Hematopoietic multipotent progenitor cell treated with erythropoietin and hydrocortisone succinate and interleukin-3 and kit ligand, for 6 days (in vitro differentiated cells): ENCODE measurements at regions not wholly inside any gene's neighbourhood (a gene's known extent, or its start where the extent isn't known, plus 50 kb on each side); places are given as distances from the start of the nearest gene placed in this dataset.

Experiments used
- DNase-seq: peaks from one replicate; pipeline ENCODE4 v3.0.0-alpha.2; 2015

DNA sequence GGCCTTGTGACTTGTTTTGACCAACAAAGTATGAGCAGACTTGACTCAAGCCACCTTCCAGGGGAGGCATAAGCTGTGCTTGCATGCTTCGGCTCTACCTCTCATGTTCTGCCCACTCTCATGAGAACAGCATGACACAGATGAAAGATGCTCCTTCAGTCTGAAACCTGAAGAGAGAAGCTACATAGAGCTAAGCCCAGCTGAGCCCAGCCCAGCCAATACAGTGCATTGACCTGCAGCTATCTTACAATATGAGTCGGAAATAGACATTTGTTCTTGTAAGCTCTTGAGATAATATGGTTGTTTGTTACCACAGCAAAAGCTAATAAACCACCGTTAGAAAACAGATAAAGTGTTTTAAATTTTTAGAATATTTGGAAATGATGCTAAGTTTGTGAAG is 426.7 kb upstream of the PKDCC start:
- no peak for DNase-seq

DNA sequence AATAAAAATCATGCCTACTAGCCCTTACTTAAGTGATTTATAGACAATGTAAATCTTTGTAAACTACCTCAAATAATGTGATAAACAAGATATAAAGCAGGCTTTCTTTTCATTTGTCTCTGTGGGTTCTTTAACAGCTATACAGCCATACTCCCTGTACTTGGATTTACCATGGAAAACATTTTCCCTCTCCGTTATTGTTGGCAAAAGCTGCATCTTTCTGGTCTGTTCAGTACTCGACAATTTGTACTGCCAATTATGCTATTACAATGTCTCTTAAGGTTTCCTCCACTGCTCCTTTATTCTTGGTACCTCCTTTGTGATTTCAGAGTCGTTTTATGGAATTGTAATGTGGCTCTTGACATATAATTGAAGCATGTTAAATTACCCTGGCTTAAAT is 426.3 kb upstream of the PKDCC start:
- no peak for DNase-seq

GRCh38 chr2:41622301-41622700 is 425.5 kb upstream of the PKDCC start:
- DNase-seq, result no peak

DNA sequence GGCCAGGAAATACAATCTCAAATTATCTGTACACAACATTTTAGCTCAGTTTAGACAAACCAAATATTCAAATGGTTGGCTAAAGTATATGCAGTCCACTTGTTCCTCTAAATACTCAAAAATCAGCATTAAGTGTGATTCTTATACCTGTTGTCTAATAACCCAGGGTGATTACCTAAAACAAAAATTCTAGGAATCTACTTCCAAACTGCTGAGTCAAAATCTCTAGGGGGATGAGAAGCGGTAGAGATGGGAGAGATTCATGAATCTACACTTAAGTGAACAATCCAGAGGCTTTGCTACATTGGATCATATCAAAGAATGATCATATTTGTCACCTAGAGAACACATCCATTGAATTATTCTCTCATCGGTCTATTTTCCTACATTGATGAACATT is 420.9 kb upstream of the PKDCC start:
- no peak for DNase-seq

- DNase-seq, result no peak
Observed at GRCh38 chr2:41634686-41635085, 413.1 kb upstream of the PKDCC start.

GRCh38 chr2:41644936-41645335 is 402.9 kb upstream of the PKDCC start:
- DNase-seq, result no peak

- DNase-seq, result no peak
Observed at GRCh38 chr2:41647468-41648050, 400.3 kb upstream of the PKDCC start.

DNA sequence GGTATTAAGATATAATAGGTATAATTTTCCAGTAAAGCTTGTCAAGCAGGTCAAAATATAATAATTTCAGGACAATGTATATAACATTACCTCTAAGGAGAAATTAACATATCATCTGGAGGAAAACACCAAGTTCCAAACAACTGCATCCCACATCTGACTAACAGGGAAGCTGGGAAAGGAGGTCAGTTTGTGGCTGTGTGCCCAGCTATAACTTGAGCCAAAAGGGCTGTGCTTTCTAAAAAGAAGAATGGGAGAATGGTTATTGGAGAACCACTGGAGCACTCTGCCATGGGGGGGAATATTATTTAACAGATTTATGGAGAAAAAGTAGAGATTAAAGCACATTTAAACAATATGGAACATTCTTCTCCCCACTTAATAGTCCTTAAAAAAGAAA is 390.6 kb upstream of the PKDCC start:
- no peak for DNase-seq

GRCh38 chr2:41659758-41660157 is 388.1 kb upstream of the PKDCC start:
- DNase-seq, result no peak

- DNase-seq, result no peak
Observed at GRCh38 chr2:41662461-41662860, 385.4 kb upstream of the PKDCC start.

GRCh38 chr2:41663056-41663455 is 384.8 kb upstream of the PKDCC start:
- no peak for DNase-seq

- no peak for DNase-seq
Observed at GRCh38 chr2:41668529-41668928, 379.3 kb upstream of the PKDCC start.

- no peak for DNase-seq
Observed at GRCh38 chr2:41678639-41679038, 369.2 kb upstream of the PKDCC start.

GRCh38 chr2:41686156-41686555 is 361.7 kb upstream of the PKDCC start:
- no peak for DNase-seq

- DNase-seq, result peak; percentile 15
Observed at GRCh38 chr2:41691561-41691960, 356.3 kb upstream of the PKDCC start.

GRCh38 chr2:41694536-41695049 is 353.2 kb upstream of the PKDCC start:
- no peak for DNase-seq

DNA sequence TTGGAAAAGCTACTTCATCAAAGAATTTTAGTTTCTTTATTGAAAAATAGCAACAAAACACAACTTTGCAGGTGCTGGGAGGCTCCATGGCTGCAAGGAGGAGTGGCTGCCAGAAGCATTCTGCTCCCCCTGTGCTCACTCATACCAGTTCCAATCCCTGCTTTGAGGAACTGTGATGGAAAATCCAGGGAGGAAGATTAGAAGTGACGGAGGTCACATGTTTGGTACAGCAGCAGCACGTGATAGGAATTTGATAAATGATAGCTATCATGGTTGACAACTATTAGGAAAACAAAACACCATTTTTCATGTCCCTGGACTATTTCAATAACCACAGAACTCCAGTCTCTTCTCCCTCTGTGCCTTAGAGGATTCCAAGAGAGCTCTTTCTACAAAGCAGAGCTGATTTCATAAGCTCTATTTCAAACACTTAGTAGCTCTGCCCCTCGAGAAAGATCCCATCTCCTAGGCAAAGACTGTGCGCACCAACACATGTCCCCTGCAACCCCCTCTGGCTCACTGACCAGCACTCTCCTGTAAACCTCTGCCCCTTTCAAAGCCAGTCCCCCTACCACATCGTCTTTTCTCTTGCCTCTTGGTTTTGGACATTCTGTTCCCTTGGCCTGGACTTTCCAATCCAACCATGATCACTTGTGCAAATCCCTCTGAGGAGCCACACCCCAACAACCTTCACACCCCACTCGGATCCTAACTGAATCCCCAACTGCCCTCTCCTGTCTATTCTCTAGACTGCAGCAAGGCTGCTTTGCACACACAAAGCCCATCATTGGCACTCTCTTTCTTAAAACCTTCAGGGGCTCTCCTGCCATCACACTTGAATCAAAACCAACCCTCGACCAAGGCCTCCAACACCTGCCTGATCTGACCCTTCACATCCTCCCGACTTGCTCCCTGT is 352.4 kb upstream of the PKDCC start:
- no peak for DNase-seq

DNA sequence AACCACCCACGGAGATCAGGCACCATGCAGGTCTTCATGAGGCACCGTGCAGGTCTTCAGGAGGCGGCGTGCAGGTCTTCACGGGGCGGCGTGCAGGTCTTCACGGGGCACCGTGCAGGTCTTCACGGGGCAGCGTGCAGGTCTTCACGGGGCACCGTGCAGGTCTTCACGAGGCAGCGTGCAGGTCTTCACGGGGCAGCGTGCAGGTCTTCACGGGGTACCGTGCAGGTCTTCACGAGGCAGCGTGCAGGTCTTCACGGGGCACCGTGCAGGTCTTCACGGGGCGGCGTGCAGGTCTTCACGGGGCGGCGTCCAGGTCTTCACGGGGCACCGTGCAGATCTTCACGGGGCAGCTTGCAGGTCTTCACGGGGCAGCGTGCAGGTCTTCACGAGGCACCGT is 350.4 kb upstream of the PKDCC start:
- DNase-seq, result no peak

DNA sequence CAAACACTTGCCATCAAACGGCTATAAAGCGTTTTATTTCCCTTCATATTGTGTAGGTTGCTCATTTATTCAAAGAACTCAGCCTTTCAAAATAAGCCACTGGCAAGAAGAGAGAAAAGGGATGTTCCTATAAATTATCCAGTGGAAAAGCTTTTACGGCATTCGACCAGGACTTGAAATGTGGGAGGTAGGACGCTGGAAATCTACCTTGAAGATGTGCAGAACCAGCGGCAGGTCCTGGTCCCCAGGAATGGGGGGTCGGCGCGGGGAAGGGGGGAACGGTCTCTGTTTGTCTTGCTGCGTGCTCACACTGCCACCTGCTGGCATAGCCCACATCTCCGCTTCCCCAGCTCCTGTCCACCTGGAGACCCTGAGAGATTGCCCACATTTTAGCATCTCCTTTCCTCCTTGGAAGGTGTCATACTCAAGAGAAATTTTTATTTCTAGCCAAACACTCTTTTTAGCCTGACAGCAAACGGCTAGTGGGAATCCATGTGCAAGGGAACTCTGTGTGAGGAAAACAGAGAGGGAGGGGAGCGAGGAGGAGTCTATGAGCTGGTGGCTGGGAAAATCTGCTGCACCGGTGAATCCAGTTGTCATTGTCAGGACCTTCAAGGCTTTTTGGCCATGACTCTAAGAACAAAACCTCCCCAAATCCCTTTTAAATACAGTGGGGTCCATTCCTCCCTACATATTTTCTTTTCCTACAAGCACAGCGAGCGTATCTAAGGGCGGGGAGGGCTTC is 349.0 kb upstream of the PKDCC start:
- DNase-seq, result peak; percentile 11

DNA sequence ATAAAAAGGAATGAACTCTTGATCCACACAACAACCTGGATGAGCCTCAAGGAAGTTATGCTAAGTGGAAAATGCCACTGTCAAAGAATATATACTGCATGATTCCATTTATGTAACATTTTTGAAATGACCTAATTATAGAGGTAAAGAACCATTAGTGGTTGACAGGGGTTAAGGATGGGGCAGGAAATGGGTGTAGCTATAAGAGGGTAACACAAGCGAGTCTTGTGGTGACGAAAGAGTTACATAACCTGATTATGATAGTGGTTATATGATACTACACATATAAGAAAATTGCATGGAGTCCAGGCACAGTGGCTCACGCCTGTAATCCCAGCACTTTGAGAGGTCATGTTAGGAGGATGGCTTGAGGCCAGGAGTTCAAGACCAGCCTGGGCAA is 346.6 kb upstream of the PKDCC start:
- peak; percentile 23 for DNase-seq

GRCh38 chr2:41703123-41703522 is 344.7 kb upstream of the PKDCC start:
- DNase-seq, result no peak

GRCh38 chr2:41705634-41706033 is 342.2 kb upstream of the PKDCC start:
- no peak for DNase-seq

GRCh38 chr2:41706286-41706685 is 341.5 kb upstream of the PKDCC start:
- DNase-seq, result no peak
